ENCODE measurements at regions not wholly inside any gene's neighbourhood (a gene's known extent, or its start where the extent isn't known, plus 50 kb on each side); places are given as distances from the start of the nearest gene placed in this dataset.

GRCh38 chrX:18003876-18004275 is 142.8 kb upstream of the RAI2 start:
- no peaks in the 10 kb centered on the region for H3K4me1 ChIP-seq (ENCODE audit: control insufficient read depth in 4 of 4, insufficient read depth in 4 of 4, low read length in 3 of 4)
- H3K4me3 ChIP-seq (ENCODE audit: low read depth in 1 of 3, low read length in 3 of 3), result no peak overlapping the region
- no peak for TF ChIP-seq FOXA1 (IDR thresholded peaks at IDR 0.05)
- no peak for TF ChIP-seq GABPA (IDR thresholded peaks at IDR 0.05 in 1 of 2, conservative IDR thresholded peaks at IDR 0.05 in 1 of 2)
- no peak for TF ChIP-seq FOXA2 (IDR thresholded peaks at IDR 0.05)
- 78% methylated on average over 5 of the region's 5 CpGs for WGBS
- peaks cover 0 to 10% (median 0%) of the 10 kb centered on the region in 4 donors for H3K27me3 ChIP-seq (ENCODE audit: control insufficient read depth in 4 of 4, insufficient read depth in 4 of 4, low read length in 3 of 4)
- no peak for DNase-seq (ENCODE audit: low spot score)
- H3K36me3 ChIP-seq (ENCODE audit: control insufficient read depth in 4 of 4, insufficient read depth in 3 of 4, low read depth in 1 of 4, low read length in 3 of 4), result no peaks in the 10 kb centered on the region
- H3K9me3 ChIP-seq (ENCODE audit: control insufficient read depth in 4 of 4, low read length in 3 of 4), result no peaks in the 10 kb centered on the region
- no peak overlapping the region for H3K27ac ChIP-seq (ENCODE audit: low read depth in 1 of 2, low read length in 2 of 2)
- no peak overlapping the region for H3K9ac ChIP-seq (ENCODE audit: low read depth in 1 of 2, low read length in 2 of 2)

GRCh38 chrX:18002791-18003190 is 141.7 kb upstream of the RAI2 start:
- DNase-seq (ENCODE audit: low spot score), result no peak
- Histone ChIP-seq H3K4me1 (ENCODE audit: control insufficient read depth in 4 of 4, insufficient read depth in 4 of 4, low read length in 3 of 4) (no peaks in the 10 kb centered on the region), H3K9me3 (ENCODE audit: control insufficient read depth in 4 of 4, low read length in 3 of 4) (no peaks in the 10 kb centered on the region), H3K27ac (ENCODE audit: low read depth in 1 of 2, low read length in 2 of 2) (no peak overlapping the region), H3K36me3 (ENCODE audit: control insufficient read depth in 4 of 4, insufficient read depth in 3 of 4, low read depth in 1 of 4, low read length in 3 of 4) (no peaks in the 10 kb centered on the region), H3K4me3 (ENCODE audit: low read depth in 1 of 3, low read length in 3 of 3) (no peak overlapping the region), H3K9ac (ENCODE audit: low read depth in 1 of 2, low read length in 2 of 2) (no peak overlapping the region), H3K27me3 (ENCODE audit: control insufficient read depth in 4 of 4, insufficient read depth in 4 of 4, low read length in 3 of 4) (peaks cover 0 to 13% (median 0%) of the 10 kb centered on the region in 4 donors)
- TF ChIP-seq FOXA2 (IDR thresholded peaks at IDR 0.05) (no peak), MAX (IDR thresholded peaks at IDR 0.05) (no peak), SP1 (IDR thresholded peaks at IDR 0.05) (no peak), ATF3 (IDR thresholded peaks at IDR 0.05) (no peak), ZBTB33 (IDR thresholded peaks at IDR 0.05) (no peak), FOXA1 (IDR thresholded peaks at IDR 0.05) (no peak), RAD21 (IDR thresholded peaks at IDR 0.05) (no peak), JUND (IDR thresholded peaks at IDR 0.05) (no peak), HNF4A (conservative IDR thresholded peaks at IDR 0.05) (no peak), RXRA (IDR thresholded peaks at IDR 0.05) (no peak), TAF1 (conservative IDR thresholded peaks at IDR 0.05) (no peak)
- 90% methylated on average over 3 of the region's 3 CpGs for WGBS

- no peak overlapping the region for H3K27ac ChIP-seq (ENCODE audit: low read depth in 1 of 2, low read length in 2 of 2)
- no peak overlapping the region for H3K4me3 ChIP-seq (ENCODE audit: low read depth in 1 of 3, low read length in 3 of 3)
- DNase-seq (ENCODE audit: low spot score), result no peak
- no peaks in the 10 kb centered on the region for H3K36me3 ChIP-seq (ENCODE audit: control insufficient read depth in 4 of 4, insufficient read depth in 3 of 4, low read depth in 1 of 4, low read length in 3 of 4)
- TF ChIP-seq FOXA2 (IDR thresholded peaks at IDR 0.05) (no peak), RXRA (IDR thresholded peaks at IDR 0.05) (no peak), NR2F2 (IDR thresholded peaks at IDR 0.05) (no peak), CTCF (IDR thresholded peaks at IDR 0.05; ENCODE audit: low read depth, low read length, missing input control) (no peak), GABPA (IDR thresholded peaks at IDR 0.05 in 1 of 2, conservative IDR thresholded peaks at IDR 0.05 in 1 of 2) (no peak), MAX (IDR thresholded peaks at IDR 0.05) (no peak), HNF4A (conservative IDR thresholded peaks at IDR 0.05) (no peak), RAD21 (IDR thresholded peaks at IDR 0.05) (no peak), HNF4G (IDR thresholded peaks at IDR 0.05) (no peak), JUND (IDR thresholded peaks at IDR 0.05) (no peak), EGR1 (IDR thresholded peaks at IDR 0.05; ENCODE audit: low read depth in 2 of 2) (no peak), FOXA1 (IDR thresholded peaks at IDR 0.05) (no peak)
- H3K9me3 ChIP-seq (ENCODE audit: control insufficient read depth in 4 of 4, low read length in 3 of 4), result no peaks in the 10 kb centered on the region
- H3K9ac ChIP-seq (ENCODE audit: low read depth in 1 of 2, low read length in 2 of 2), result no peak overlapping the region
- H3K4me1 ChIP-seq (ENCODE audit: control insufficient read depth in 4 of 4, insufficient read depth in 4 of 4, low read length in 3 of 4), result peaks cover 0 to 7% (median 4%) of the 10 kb centered on the region in 4 donors
- WGBS, result 84% methylated on average over 2 of the region's 2 CpGs
- H3K27me3 ChIP-seq (ENCODE audit: control insufficient read depth in 4 of 4, insufficient read depth in 4 of 4, low read length in 3 of 4), result peaks cover 0 to 6% (median 0%) of the 10 kb centered on the region in 4 donors
Measured at GRCh38 chrX:17994429-17994828, 133.3 kb upstream of the RAI2 start.
